Tongue (tissue), 1 donor: ENCODE measurements at regions not wholly inside any gene's neighbourhood (a gene's known extent, or its start where the extent isn't known, plus 50 kb on each side); places are given as distances from the start of the nearest gene placed in this dataset.

Experiments used
- DNase-seq: peaks from one replicate; pipeline ENCODE4 v3.0.0-alpha.2; 2015

DNA sequence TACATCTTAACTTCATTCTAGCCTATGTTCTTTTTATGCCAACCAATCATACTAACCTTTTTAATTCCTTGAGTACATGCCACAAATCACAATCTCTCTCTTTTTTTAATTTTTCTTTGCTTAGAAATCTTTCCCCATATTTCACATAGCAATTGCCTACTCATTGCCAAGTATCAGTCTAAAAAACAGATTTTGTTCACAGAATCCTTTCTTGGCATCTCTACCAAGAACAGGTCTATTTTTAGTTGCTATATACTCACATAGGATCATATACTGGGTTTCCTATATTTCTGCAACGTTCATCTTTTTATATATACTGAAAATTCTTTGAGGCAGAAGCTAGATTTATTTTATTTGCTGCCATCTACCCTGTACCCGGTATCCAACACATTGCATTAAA is 292.1 kb downstream of the GASK1B start:
- no peak for DNase-seq

DNA sequence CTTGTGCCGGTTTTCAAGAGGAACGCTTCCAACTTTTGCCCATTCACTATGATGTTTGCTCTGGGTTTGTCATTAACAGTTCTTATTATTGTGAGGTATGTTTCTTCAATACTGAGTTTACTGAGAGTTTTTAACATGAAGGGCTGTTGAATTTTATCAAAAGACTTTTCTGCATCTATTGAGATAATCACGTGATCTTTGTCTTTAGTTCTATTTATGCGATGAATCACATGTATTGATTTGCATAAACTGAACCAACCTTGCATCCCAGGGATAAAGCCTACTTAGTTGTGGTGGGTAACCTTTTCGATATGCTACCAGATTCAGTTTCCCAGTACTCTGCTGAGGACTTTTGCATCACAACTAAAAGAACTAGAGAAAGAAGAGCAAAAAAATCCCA is 318.0 kb downstream of the GASK1B start:
- DNase-seq, result no peak

DNA sequence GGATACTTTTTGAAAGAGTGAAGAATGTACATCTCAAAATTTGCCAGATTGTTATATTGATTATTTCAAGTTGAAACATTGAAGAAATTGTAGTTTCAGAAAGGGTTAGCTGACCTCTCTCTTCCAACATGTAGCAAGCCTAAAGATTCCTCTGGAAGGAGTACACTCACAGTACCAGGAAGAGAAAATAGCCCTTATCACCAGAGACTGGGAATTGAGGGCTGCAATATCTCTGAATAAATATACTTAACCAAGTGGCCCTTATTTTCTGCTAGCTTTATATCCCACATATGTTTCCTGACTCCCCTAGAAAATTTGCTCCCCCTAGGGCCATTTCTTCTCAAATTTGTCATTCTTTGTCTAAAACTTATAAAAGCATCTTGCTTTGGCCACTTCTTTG is 332.2 kb downstream of the GASK1B start:
- no peak for DNase-seq

DNA sequence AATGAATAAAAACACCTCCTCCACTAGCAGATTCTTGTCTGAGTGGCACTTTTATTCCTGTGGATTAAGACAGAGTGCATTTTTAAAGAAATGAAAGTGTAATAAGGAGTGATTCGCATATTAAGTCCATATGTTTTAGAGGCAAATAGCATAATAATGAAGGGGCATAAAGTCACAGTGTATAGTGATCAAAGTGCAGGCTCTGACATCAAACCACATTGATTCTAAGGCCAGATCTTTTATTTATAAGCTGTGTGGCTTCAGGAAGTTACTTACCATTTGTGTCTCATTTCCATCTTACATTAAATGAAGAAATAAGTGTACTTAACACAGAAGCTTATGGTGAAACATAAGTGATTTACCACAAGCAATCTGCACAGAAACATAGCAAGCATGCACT is 332.8 kb downstream of the GASK1B start:
- DNase-seq, result no peak

DNA sequence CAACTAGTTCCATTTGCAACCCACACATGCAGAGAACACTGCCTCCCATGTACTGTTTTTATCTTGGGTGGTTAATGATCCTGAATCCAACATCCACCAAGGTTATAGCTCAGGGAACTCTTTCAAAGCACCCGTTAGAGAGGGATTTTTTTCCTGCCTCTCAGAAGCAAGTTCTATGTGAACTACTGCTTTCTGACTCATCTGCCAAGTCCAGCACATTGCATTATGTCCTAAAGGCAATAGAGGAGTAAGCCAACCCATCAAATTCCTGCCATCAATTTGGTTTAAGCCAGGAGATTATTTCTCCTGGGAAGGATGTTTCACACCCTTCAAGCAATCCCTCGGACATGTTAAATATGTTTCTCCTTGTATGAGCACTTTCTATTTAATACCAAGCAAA is 334.5 kb downstream of the GASK1B start:
- no peak for DNase-seq

DNA sequence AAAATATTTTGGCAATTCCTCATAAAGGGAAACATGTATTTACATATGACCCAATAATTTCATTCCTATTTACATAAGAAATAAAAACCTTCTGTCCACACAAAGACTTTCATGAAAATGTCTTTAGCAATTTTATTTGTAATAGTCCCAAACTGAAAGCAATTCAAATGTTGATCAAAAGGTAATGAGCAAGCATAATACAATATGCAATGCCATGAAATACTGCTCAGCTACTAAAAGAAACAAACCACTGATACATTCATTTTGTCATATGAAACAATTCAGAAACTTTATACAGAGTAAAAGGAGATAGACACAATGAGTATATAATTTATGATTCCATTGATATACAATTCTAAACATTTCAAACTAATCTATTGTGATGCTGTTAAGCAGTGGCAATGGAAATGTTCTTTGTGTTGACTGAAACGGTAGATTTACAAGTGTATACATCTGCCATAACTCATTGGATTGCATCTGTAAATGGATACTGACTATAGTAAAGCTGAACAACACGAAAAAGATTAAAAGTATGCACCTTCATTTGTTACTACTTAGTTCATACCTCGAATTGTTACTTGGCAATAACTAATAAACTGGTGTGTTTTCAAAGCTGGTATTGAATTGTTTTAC is 335.6 kb downstream of the GASK1B start:
- no peak for DNase-seq

DNA sequence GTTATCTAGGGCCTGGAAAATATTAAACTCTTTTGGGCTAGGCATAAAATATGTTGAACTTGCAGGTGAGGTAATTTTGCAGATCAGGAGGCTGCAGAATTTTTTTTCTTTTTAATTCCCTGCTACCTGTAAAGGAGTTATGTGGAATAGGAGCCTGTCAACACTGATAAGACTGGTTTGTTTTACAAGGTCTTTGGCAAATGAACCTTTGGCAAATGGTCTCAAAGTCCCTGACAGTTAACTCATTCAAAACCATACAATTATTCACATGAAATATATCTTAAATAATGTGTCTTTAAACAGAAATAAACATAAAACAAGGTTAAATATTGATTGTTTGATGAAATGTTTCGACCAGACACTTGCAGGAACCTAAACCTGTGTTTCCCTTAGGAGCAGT is 340.2 kb downstream of the GASK1B start:
- no peak for DNase-seq

DNA sequence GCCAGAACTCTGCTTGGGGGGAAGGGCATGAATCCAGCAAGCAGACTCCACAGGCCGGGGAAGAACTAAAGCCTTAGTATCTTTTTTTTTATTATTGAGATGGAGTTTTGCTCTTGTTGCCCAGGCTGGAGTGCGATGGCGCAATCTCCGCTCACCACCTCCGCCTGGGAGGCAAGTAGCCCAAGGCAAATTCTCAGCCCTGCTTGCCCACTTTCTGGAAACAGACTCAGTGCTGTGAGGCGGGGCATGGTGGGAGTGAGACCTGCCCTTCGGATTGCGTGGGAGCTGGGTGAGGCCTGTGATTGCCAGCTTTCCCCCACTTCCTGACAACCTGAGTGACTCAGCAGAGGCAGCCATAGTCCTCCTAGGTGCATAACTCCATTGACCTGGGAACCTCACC is 348.8 kb downstream of the GASK1B start:
- DNase-seq, result no peak

DNA sequence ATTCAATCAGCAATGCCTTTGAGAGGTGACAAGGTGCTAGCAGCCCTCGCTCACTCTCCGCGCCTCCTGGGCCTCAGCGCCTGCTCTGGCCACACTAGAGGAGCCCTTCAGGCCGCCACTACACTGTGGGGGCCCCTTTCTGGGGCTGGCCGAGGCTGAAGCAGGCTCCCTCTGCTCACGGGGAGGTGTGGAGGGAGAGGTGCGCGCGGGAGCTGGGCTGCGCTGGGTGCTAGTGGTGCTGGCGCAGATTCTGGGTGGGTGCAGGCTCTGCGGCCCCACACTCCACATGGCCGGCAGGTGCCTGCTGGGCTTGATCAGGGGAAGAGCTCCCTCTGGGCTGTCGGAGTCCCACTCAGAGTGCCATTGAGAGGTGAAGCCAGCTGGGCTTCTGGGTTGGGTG is 351.0 kb downstream of the GASK1B start:
- no peak for DNase-seq

DNA sequence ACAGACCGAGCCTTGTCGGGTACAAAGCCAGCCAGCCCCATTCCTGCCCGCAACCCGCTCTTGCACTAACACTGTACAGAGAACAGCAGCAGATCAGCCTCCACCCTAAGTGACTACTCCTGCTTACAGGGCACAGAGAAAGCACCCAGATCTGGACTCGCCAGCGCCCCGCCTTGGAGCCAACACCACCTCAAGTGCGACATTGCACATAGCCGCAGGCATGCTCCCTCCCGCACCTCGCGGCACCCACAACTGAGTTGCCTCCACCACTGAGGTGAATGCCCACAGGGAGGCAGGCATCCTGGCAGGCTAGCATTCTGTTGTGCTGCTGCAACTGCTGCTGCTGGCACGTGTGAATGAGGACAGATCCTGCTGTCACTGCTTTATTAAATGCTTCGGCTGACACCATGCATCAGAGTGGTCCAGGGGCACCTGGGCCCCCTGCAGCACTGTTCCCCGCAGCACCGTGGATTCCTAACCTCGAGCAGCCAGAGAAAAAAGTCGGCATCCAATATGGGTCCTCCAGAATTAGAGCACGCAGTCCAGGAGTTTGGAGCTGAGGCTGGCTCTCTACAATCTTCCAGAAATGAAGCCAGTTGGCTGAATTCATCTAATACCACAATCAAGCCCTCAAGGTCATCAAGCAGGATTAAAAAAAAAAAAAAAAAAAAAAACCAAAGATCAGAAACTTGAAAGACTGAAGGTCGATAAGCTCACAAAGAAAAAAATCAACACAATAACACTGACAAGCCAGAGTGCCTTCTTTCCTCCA is 352.9 kb downstream of the GASK1B start:
- DNase-seq, result no peak

DNA sequence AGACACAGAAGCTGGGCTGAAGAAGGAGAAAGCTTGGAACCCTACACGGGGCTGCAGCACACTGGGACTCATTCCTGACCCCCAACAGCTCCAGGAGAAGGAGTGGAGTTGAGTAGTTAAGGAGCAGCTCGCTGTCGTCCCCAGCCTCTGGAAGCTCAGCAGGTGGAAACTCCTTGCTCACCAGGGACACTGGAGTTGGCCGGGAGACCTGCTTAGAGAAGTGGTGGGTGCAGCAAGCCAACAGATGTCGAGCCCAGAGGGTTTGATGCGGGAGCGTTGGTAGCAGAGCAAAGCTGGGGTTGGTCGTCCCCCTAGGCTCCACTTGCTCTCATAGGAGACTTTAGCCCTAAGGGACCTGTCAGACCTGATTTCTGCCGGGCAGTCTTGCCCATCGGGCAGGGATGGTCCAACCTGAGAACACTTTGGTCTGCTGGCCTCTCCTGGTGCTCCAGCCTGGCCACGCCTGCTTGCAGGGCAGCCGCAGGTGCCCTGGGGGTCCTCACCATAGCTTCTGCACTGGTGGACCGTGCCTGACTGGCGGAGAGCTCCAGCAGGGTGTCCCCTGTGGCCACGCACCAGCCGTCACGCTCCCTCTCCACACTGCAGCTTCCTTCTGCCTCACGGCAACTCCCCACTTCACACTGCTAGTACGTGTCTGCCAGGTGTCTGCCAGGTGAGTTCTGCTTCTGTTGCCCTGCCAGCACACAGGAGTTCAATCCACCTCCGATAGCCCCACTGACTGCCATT is 353.7 kb downstream of the GASK1B start:
- no peak for DNase-seq

DNA sequence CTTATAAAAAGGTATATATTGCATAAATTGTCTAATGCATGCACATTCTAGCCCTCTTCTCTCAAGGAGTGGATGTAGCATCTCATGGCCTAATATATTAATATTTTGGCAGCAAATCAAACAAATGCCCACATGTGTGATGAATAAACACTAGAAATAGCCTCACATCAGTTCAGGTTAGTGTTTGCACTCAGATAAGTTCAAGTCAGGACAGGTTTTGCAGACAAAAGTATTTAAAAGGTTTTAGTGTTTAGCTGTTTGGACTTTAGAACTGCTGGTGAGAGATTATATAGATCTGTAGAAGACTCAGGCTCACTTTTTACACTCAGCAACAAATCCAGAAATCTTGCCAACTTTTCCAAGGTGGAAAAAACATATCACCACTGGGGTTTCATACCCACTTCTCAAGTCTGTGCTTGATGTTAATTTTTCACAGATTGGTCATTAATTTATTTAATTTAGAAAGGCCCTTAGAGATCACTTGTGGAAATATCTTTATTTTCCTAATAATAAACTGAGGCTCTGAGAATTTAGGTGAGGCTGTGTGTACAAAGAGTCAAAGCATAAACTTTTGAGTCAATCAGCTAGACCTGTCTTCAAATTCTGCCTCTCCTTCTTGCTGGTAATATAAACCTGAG is 362.6 kb downstream of the GASK1B start:
- DNase-seq, result no peak

DNA sequence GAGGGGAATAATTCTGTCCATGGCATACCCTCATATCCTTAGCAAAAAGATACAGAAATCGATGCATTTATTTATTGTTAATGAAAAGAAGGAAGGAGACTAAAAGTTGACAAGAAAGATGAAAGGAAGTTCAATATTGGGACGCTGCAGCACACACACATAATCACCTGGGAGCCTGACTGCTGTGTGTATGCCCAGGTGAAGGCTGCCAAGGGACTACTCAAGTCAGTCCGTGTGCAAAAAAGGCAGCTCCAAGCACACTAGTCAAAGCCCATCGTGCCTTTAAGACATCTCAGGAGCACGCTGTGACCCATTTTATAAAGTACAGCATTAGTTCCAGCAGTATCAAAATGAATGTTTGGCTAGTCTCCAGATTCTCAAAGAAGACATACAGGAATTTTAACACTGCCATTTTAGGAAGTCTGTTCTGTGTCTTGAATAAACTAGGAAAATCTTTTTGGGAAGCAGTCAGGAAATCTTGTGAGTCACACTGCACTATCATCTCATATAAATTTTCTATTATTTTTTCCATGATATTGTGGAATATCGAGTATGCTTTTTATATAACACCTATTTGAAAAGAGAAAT is 363.9 kb downstream of the GASK1B start:
- DNase-seq, result no peak

DNA sequence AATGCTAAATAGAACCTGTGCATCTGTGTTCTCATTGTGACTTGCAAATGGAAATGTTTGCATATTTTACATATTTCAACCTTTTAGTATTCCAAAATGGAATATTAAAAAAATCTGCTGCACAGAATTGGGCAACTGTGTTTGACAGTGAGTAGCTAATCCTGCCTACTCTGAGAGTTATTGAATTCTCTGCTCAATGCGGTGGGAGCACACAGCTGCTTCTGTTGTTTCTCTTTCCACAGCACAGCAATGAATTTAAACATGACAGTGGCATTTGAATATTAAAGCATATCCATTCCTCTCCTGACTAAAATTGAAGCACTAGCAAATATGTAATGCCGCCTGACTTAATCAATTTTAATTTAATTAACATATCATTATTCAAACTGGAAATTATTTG is 366.6 kb downstream of the GASK1B start:
- DNase-seq, result peak; percentile 23

DNA sequence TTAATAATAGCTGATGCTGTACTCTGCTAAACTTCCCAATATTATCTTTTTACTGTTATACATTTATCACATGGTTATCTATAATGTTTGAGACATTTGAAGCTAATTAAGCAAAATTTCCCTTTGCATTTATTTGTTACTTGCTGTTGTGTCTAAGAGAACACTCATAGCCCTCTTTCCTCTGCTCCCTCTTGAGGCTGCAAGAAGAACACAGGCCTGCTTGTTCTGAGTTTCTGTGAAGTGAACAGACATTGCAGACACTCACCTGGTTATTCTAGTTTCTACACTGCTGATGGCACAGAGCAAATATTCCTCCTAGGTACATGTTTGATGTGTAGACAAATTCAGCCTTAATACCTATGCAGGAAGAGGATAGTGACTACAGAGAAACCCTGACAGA is 367.8 kb downstream of the GASK1B start:
- peak; percentile 17 for DNase-seq

DNA sequence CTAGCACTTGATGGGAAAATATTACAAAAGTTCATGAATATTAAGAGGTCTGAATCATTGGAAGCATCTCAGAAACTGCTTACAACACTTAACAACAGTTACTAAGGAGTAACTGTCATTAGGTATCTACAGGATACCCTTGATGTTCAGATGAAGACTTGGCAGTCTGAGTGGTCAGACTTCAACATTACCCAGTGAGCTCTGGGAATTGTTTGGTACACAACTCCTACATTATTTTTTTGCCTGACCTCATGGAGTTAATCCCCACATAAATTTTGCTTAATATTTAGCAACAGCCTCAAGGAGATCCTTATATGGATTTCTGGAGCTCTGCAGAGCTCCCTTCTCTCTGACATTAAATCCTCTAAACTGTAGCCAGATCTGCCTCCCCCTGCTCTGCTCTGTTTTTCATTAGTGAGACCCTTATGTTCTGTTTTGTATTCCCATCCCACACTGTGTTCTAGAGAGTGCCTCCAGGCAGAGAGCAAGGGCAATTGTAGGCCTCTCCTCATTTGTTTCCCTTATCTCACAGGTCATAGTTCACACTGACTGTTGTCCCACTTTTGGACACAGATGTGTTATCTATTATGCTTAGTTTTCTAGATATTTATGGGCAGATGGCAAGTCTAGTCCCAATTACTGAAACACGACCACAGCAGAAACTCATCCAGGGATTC is 368.8 kb downstream of the GASK1B start:
- peak; percentile 38 for DNase-seq

DNA sequence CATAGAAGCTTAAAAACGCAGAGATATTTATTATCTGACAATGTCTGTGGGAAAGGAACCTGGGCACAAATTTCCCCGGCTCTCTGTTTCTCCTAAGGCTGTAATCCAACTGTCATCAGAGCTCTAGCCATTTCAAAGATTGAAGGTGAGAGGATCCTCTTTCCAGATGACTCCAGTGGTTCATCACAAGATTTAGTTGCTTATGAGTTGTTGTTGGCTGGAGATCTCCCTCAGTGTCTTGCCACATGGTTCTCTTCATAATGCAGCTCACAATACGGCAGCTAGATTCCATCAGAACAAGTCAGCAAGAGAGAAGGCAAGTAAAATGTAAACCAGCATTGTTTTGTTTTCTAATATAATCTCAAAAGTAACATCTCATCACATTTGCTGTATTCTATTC is 369.4 kb downstream of the GASK1B start:
- DNase-seq, result no peak

DNA sequence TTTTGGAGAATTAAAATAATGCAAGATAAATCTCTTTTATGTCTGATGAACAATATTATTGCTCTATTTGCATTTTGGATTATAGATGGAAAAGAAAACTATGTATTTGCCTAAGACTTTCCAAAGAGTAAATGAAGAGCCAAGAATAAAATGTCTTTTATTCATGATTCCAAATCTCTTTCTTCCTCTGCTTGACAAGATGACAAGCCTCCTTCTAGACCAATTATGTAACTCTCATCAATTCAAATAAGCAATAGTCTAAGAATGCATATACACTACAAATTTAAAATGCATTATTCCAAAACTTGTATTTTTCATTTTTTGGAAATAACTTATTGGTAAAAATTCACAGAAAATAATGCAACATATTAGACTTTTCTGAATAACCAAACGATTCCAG is 377.3 kb downstream of the GASK1B start:
- DNase-seq, result no peak

DNA sequence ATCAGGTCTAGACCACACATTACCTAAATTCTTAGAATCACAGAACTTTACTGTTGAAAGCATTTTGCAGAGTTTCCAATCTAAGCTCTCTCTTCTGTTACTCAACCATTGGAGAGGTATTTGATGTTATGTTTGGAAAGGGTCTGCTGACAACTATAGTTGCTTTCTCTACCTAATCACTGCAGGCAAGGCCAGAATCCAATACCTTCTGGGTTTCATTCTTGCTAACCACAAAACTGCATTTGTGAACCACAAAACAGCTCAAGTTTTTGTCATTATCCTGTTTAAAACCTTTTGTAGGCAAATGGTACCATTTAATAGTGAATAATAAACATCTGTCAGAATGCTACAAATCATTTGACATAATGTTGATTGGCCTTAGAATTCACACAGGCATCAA is 380.1 kb downstream of the GASK1B start:
- DNase-seq, result no peak

DNA sequence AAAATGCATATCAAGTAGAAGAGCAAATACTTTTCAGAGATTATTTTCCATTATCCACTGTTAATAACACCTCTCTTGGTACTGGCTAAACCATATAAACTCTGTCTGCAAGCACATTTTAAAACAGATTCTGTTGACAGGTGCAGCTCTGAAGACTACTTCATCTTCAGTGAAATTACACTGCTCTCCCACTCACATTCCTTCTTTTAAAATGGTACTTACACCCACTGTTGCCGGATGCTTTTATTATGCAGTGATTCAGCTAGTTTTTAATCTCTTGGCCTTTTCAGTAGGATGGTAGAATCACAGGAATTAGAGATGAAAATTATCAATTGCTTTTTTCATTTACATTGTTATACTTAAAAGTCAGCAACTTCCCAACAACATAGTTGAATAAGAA is 381.6 kb downstream of the GASK1B start:
- DNase-seq, result no peak

DNA sequence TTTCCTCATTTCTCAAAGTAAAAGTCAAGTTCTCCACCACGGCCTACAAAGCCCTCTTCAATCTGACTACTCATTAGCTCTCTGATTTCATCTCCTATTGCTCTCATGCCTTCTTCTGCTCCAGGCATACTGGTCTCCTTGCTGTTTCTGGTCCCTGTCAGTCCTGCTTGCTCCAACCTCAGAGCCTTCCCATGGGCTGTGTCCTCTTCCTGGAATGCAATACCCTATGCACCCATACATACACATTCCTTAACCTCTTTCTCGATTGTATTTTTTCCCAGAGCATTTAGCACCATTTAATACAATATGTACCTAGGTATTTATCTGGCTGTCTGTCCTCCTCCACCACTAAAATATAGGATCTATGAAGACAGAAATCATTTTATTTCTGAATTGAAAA is 385.2 kb downstream of the GASK1B start:
- DNase-seq, result no peak

DNA sequence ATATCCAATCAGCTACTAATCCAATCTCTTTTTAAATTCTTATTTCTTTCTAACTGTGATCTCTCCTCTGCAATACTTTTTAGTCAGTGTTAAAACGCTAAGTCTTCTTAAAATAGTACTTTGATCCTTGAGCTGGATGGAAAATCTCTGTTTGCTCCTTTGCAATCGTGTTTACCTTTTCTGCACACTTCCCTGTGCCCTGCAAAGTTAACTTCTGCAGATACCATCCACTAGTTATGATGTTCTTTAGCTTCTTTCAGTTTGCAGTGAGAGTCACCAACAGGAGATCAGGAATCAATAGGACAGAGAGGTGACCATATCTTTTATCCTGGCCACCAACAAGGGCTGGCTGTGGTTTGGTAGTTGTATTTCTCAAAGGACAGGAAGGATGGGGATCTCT is 391.5 kb downstream of the GASK1B start:
- no peak for DNase-seq
